ENCODE measurements at regions not wholly inside any gene's neighbourhood (a gene's known extent, or its start where the extent isn't known, plus 50 kb on each side); places are given as distances from the start of the nearest gene placed in this dataset.

- no peak for DNase-seq (ENCODE audit: low spot score)
- no peak overlapping the region for H3K27ac Mint-ChIP-seq
- H3K36me3 ChIP-seq, result no peaks in the 10 kb centered on the region
- H3K27me3 ChIP-seq, result no peaks in the 10 kb centered on the region
- H3K4me1 ChIP-seq, result peaks cover 14% of the 10 kb centered on the region
- H3K9me3 ChIP-seq (ENCODE audit: low read depth), result no peaks in the 10 kb centered on the region
- peaks cover 7% of the 10 kb centered on the region for H3F3A ChIP-seq (ENCODE audit: low read depth)
- TF ChIP-seq EZH2 (IDR thresholded peaks at IDR 0.05) (no peak), CTCF (IDR thresholded peaks at IDR 0.05) (no peak)
- H3K9ac ChIP-seq, result no peak overlapping the region
- H3K4me3 ChIP-seq, result no peak overlapping the region
- H2AFZ ChIP-seq (replicated peaks), result no peak overlapping the region
- no peaks in the 10 kb centered on the region for H4K20me1 ChIP-seq (ENCODE audit: low read depth)
- H3K4me3 Mint-ChIP-seq, result no peak overlapping the region
- H3K27me3 Mint-ChIP-seq (ENCODE audit: insufficient read depth, low read depth), result peaks cover 33% of the 10 kb centered on the region
- peaks cover 40% of the 10 kb centered on the region for H3K9me3 Mint-ChIP-seq
- no peaks in the 10 kb centered on the region for H3K79me2 ChIP-seq (ENCODE audit: low read depth)
- H3K4me2 ChIP-seq, result no peak overlapping the region
- no peak overlapping the region for H3K27ac ChIP-seq
- no peaks in the 10 kb centered on the region for H3K36me3 Mint-ChIP-seq
- peaks cover 21% of the 10 kb centered on the region for H3K4me1 Mint-ChIP-seq
These were observed 154.1 kb downstream of the FBLN2 start for GRCh38 chr3:13703071-13703470.

- Histone ChIP-seq H3K9me3 (ENCODE audit: low read depth) (no peaks in the 10 kb centered on the region), H3K79me2 (ENCODE audit: low read depth) (no peaks in the 10 kb centered on the region), H4K20me1 (ENCODE audit: low read depth) (no peaks in the 10 kb centered on the region), H3K36me3 (no peaks in the 10 kb centered on the region), H3K27me3 (no peaks in the 10 kb centered on the region), H3F3A (ENCODE audit: low read depth) (peaks cover 7% of the 10 kb centered on the region), H2AFZ (replicated peaks) (no peak overlapping the region), H3K9ac (no peak overlapping the region), H3K4me1 (peaks cover 15% of the 10 kb centered on the region), H3K4me3 (no peak overlapping the region), H3K4me2 (no peak overlapping the region), H3K27ac (no peak overlapping the region)
- H3K27ac Mint-ChIP-seq, result peak overlapping the region; percentile 83
- DNase-seq (ENCODE audit: low spot score), result no peak
- H3K9me3 Mint-ChIP-seq, result peaks cover 34% of the 10 kb centered on the region
- no peak for TF ChIP-seq EZH2phosphoT487 (IDR thresholded peaks at IDR 0.05)
- no peak for TF ChIP-seq CTCF (IDR thresholded peaks at IDR 0.05)
- TF ChIP-seq EZH2 (IDR thresholded peaks at IDR 0.05), result no peak
- H3K4me3 Mint-ChIP-seq, result no peak overlapping the region
- peaks cover 27% of the 10 kb centered on the region for H3K27me3 Mint-ChIP-seq (ENCODE audit: insufficient read depth, low read depth)
- H3K4me1 Mint-ChIP-seq, result peaks cover 25% of the 10 kb centered on the region
- no peaks in the 10 kb centered on the region for H3K36me3 Mint-ChIP-seq
These were observed 153.4 kb downstream of the FBLN2 start for GRCh38 chr3:13702286-13702685.

GRCh38 chr3:13700889-13701288, 152.0 kb downstream of the FBLN2 start:
- peaks cover 21% of the 10 kb centered on the region for H3K9me3 Mint-ChIP-seq
- no peak for DNase-seq (ENCODE audit: low spot score)
- Histone ChIP-seq H3K4me3 (no peak overlapping the region), H3F3A (ENCODE audit: low read depth) (peaks cover 7% of the 10 kb centered on the region), H3K9ac (no peak overlapping the region), H3K4me2 (no peak overlapping the region), H3K79me2 (ENCODE audit: low read depth) (no peaks in the 10 kb centered on the region), H3K27me3 (no peaks in the 10 kb centered on the region), H4K20me1 (ENCODE audit: low read depth) (no peaks in the 10 kb centered on the region), H3K4me1 (peaks cover 15% of the 10 kb centered on the region), H3K9me3 (ENCODE audit: low read depth) (no peaks in the 10 kb centered on the region), H3K27ac (no peak overlapping the region), H3K36me3 (no peaks in the 10 kb centered on the region), H2AFZ (replicated peaks) (no peak overlapping the region)
- no peak overlapping the region for H3K4me3 Mint-ChIP-seq
- H3K36me3 Mint-ChIP-seq, result no peaks in the 10 kb centered on the region
- H3K27ac Mint-ChIP-seq, result no peak overlapping the region
- H3K27me3 Mint-ChIP-seq (ENCODE audit: insufficient read depth, low read depth), result peaks cover 22% of the 10 kb centered on the region
- H3K4me1 Mint-ChIP-seq, result peaks cover 25% of the 10 kb centered on the region
- TF ChIP-seq CTCF (IDR thresholded peaks at IDR 0.05), result no peak
- TF ChIP-seq EZH2phosphoT487 (IDR thresholded peaks at IDR 0.05), result no peak
- no peak for TF ChIP-seq EZH2 (IDR thresholded peaks at IDR 0.05)

All from neural progenitor cell (in vitro differentiated cells).